ENCODE measurements at regions not wholly inside any gene's neighbourhood (a gene's known extent, or its start where the extent isn't known, plus 50 kb on each side); places are given as distances from the start of the nearest gene placed in this dataset.

DNA sequence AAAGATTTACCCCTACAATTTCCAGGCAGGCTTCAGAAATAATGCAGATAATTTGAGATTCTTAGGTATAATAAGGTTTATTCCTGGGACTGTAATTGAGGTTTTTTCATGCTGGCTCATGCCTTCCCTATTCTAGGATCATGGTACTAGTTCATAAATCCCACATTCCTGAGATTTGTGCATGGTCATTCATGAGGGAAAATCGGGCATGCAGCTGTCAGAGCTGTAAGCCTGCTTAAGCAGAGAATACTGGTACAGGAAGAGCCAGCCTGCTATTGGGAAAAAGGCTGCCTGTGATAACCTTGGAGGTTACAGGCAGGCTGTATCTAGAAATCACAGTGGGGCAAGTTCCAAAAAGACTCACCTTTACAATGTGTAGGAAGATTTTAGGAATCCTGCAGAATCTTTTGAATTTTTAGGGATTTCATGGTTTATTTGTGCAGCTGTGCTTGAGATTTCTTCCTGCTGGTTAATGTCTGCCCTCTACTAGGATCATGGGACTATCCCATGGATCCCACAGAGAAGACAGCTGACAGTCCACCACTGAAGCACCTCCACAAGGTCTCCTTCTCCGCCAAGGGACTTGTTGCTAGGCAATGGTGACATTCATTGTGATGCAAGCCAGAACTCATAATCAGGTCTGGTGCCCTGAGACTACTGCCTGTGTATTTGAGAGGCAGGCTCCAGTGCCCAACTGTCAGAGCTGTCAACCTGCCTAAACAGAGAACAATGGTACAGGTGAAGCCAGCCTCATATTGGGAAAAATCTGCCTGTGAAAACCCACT is 646.2 kb upstream of the TSPY4 start:
- intact Hi-C loops (cut with DNase I): no loop called here

DNA sequence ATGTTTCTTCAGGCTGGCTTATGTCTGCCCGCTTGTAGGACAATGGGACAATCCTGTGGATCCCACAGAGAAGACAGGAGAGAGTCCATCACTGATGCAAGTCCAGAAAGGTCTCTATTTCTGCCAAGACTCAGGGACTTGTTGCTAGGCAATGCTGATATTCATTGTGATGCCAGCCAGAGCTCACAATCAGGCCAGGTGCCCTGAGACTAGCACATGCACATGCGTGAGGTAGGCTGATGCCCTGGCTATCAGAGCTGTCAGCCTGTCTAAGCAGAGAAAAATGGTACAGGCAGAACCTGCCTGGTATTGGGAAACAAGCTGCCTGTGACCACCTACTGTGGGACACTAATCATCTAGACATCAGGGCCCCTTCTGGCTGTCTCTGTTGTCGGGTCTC is 638.7 kb upstream of the TSPY4 start:
- no peaks in the 10 kb centered on the region for H3K4me1 ChIP-seq
- no peaks in the 10 kb centered on the region for H3K9me3 ChIP-seq
- 34 to 60% methylated on average over 1 to 2 of the region's 3 CpGs for WGBS, 2 donors
- no peak overlapping the region for H3K27ac ChIP-seq
- intact Hi-C loops (cut with DNase I): no loop called here
- ATAC-seq (no peak), DNase-seq (no peak)
- H3K4me3 ChIP-seq: no peak overlapping the region
- H3K27me3 ChIP-seq: no peaks in the 10 kb centered on the region
- TF ChIP-seq POLR2A (IDR thresholded peaks at IDR 0.05): no peak
- TF ChIP-seq, protein P1, sequence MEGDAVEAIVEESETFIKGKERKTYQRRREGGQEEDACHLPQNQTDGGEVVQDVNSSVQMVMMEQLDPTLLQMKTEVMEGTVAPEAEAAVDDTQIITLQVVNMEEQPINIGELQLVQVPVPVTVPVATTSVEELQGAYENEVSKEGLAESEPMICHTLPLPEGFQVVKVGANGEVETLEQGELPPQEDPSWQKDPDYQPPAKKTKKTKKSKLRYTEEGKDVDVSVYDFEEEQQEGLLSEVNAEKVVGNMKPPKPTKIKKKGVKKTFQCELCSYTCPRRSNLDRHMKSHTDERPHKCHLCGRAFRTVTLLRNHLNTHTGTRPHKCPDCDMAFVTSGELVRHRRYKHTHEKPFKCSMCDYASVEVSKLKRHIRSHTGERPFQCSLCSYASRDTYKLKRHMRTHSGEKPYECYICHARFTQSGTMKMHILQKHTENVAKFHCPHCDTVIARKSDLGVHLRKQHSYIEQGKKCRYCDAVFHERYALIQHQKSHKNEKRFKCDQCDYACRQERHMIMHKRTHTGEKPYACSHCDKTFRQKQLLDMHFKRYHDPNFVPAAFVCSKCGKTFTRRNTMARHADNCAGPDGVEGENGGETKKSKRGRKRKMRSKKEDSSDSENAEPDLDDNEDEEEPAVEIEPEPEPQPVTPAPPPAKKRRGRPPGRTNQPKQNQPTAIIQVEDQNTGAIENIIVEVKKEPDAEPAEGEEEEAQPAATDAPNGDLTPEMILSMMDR (IDR thresholded peaks at IDR 0.05): no peak
- no peaks in the 10 kb centered on the region for H3K36me3 ChIP-seq (replicated peaks in 1 of 2; ENCODE audit: insufficient read depth in 1 of 2, low read depth in 2 of 2)

More for the DNA sequence above, 646.2 kb upstream of the TSPY4 start:
- H3K36me3 ChIP-seq (replicated peaks in 1 of 2; ENCODE audit: insufficient read depth in 1 of 2, low read depth in 2 of 2): no peaks in the 10 kb centered on the region
- WGBS, 2 donors: 0 to 11% methylated on average over 1 to 2 of the region's 2 CpGs
- H3K27me3 ChIP-seq: no peaks in the 10 kb centered on the region
- H3K27ac ChIP-seq: no peak overlapping the region
- ATAC-seq (no peak), DNase-seq (no peak)
- no peaks in the 10 kb centered on the region for H3K4me1 ChIP-seq
- TF ChIP-seq, protein P1 (IDR thresholded peaks at IDR 0.05): no peak
- no peak for TF ChIP-seq POLR2A (IDR thresholded peaks at IDR 0.05)
- no peak overlapping the region for H3K4me3 ChIP-seq
- H3K9me3 ChIP-seq: no peaks in the 10 kb centered on the region

DNA sequence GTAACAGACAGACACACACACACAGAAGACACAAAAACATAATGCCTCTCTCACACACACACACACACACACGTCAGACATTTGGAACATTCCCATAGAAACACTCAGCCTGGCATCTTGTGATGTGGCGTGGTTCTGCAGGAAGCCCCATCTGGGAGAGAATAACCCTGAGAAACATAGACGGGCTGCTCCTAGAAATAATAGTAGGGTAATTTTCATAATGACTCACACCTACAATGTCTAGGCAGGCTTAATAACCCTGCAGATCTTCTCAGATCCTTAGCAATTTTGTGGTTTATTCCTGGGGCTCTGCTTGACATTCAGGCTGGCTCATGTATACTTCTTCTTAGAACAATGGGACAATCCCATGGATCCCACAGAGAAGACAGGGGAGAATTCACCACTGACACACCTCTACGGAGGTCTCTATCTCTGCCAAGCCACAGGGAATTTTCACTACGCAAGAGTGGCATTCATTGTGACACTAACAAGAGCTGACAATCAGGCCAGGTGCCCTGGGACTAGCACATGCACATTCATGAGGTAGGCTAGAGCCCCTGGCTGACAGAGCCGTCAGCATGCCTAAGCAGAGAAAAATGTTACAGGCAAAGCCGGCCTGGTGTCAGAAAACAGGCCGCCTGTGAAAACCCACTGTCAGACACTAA is 631.5 kb upstream of the TSPY4 start:
- 67 to 100% methylated on average over 1 to 7 of the region's 8 CpGs for WGBS, 2 donors
- DNase-seq (no peak), ATAC-seq (no peak)
- no peak for TF ChIP-seq POLR2A (IDR thresholded peaks at IDR 0.05)
- TF ChIP-seq, protein P1 (IDR thresholded peaks at IDR 0.05): no peak
- Histone ChIP-seq H3K9me3 (no peaks in the 10 kb centered on the region), H3K27ac (no peak overlapping the region), H3K4me3 (no peak overlapping the region), H3K36me3 (replicated peaks in 1 of 2; ENCODE audit: insufficient read depth in 1 of 2, low read depth in 2 of 2) (no peaks in the 10 kb centered on the region), H3K4me1 (no peaks in the 10 kb centered on the region), H3K27me3 (no peaks in the 10 kb centered on the region)
- intact Hi-C loops (cut with DNase I): no loop called here

DNA sequence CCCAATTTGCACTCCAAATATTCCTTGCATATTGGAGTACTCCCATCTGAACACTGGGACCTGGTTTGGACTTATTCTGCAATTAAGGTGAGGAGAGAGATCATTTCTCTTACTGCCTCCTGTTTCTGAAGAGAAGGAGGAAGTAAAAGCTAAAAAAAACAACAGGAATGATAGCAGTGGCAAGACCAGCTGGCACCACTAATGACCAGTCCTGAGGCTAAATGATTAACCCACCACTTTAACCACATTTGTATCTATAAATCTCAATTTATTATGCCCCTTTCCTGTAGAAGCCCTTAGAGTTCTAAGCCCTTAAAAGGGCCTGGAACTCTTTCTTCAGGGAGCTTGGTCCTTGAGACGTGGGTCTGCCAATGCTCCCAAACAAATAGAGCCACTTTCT is 625.0 kb upstream of the TSPY4 start:
- peak; percentile 87 for ATAC-seq

More for the DNA sequence above, 625.0 kb upstream of the TSPY4 start:
- H3K27me3 ChIP-seq: no peaks in the 10 kb centered on the region
- WGBS, 2 donors: 42 to 47% methylated on average over 1 of the region's 1 CpG
- no peaks in the 10 kb centered on the region for H3K9me3 ChIP-seq
- H3K27ac ChIP-seq: peak overlapping the region in 2 of 4 donors; percentile 71
- DNase-seq: peak in 1 of 4 donors; percentile 26
- H3K36me3 ChIP-seq (replicated peaks in 1 of 2; ENCODE audit: insufficient read depth in 1 of 2, low read depth in 2 of 2): no peaks in the 10 kb centered on the region
- H3K4me3 ChIP-seq: no peak overlapping the region
- TF ChIP-seq, protein P1 (IDR thresholded peaks at IDR 0.05): no peak
- TF ChIP-seq POLR2A (IDR thresholded peaks at IDR 0.05): no peak
- H3K4me1 ChIP-seq: peaks cover 19% of the 10 kb centered on the region
- intact Hi-C loops (cut with DNase I): no loop called here

Data from body of pancreas (tissue), 4 donors.